Effector memory CD8-positive, alpha-beta T cell (primary cell): ENCODE measurements at regions not wholly inside any gene's neighbourhood (a gene's known extent, or its start where the extent isn't known, plus 50 kb on each side); places are given as distances from the start of the nearest gene placed in this dataset.

Experiments used
- ATAC-seq: fragments of 150-1000 bp; cut with Tn5 transposase; replicated peaks from 2 replicates; pipeline ENCODE4 v1.10.0; 2021; ENCODE audit warnings: mild to moderate bottlenecking, moderate library complexity
- DNase-seq, 3 experiments: peaks; one replicate each; pipeline ENCODE4 v3.0.0; 2021
- H3K27ac Mint-ChIP-seq, 2 donors: one replicate each; pipeline ENCODE4 v1.8.0; 2022; ENCODE audit warnings: mild to moderate bottlenecking in 2 of 2, mixed read lengths in 2 of 2, moderate library complexity in 2 of 2
- H3K27me3 Mint-ChIP-seq, 2 donors: one replicate each; pipeline ENCODE4 v1.8.0; 2022; ENCODE audit warnings: mixed read lengths in 2 of 2
- H3K36me3 Mint-ChIP-seq: one replicate; pipeline ENCODE4 v1.8.0; 2022; ENCODE audit warnings: mild to moderate bottlenecking, moderate library complexity, mixed read lengths; ENCODE audit not compliant: insufficient read depth
- H3K4me1 Mint-ChIP-seq, 2 donors: one replicate each; pipeline ENCODE4 v1.8.0; 2022; ENCODE audit warnings: low read depth in 2 of 2, mixed read lengths in 2 of 2
- H3K4me3 Mint-ChIP-seq, 2 donors: one replicate each; pipeline ENCODE4 v1.8.0; 2022; ENCODE audit warnings: mild to moderate bottlenecking in 2 of 2, mixed read lengths in 2 of 2, moderate library complexity in 2 of 2
- H3K9me3 Mint-ChIP-seq, 2 donors: one replicate each; pipeline ENCODE4 v1.8.0; 2022; ENCODE audit warnings: mixed read lengths in 2 of 2

GRCh38 chr3:7924228-7924627 is 577.4 kb upstream of the LMCD1 start:
- ATAC-seq = no peak
- Mint-ChIP-seq H3K4me3 (no peak overlapping the region), H3K27ac (no peak overlapping the region), H3K36me3 (no peaks in the 10 kb centered on the region), H3K27me3 (no peaks in the 10 kb centered on the region), H3K4me1 (no peaks in the 10 kb centered on the region), H3K9me3 (no peaks in the 10 kb centered on the region)
- DNase-seq = no peak

- H3K9me3 Mint-ChIP-seq = no peaks in the 10 kb centered on the region
- no peak overlapping the region for H3K27ac Mint-ChIP-seq
- H3K4me1 Mint-ChIP-seq = no peaks in the 10 kb centered on the region
- H3K36me3 Mint-ChIP-seq = no peaks in the 10 kb centered on the region
- H3K4me3 Mint-ChIP-seq = no peak overlapping the region
- no peak for ATAC-seq
- DNase-seq = no peak
- no peaks in the 10 kb centered on the region for H3K27me3 Mint-ChIP-seq
These were observed 574.6 kb upstream of the LMCD1 start for GRCh38 chr3:7927015-7927414.

GRCh38 chr3:7927864-7928263 is 573.8 kb upstream of the LMCD1 start:
- Mint-ChIP-seq H3K27me3 (no peaks in the 10 kb centered on the region), H3K36me3 (no peaks in the 10 kb centered on the region), H3K4me3 (no peak overlapping the region), H3K27ac (no peak overlapping the region), H3K9me3 (no peaks in the 10 kb centered on the region), H3K4me1 (no peaks in the 10 kb centered on the region)
- no peak for DNase-seq
- ATAC-seq = no peak

GRCh38 chr3:7929319-7929889 is 572.2 kb upstream of the LMCD1 start:
- no peaks in the 10 kb centered on the region for H3K36me3 Mint-ChIP-seq
- H3K27me3 Mint-ChIP-seq = no peaks in the 10 kb centered on the region
- peaks cover 0 to 6% of the 10 kb centered on the region in 2 donors for H3K9me3 Mint-ChIP-seq
- no peaks in the 10 kb centered on the region for H3K4me1 Mint-ChIP-seq
- no peak for DNase-seq
- no peak overlapping the region for H3K27ac Mint-ChIP-seq
- no peak overlapping the region for H3K4me3 Mint-ChIP-seq
- ATAC-seq = no peak

GRCh38 chr3:7934362-7934761 is 567.3 kb upstream of the LMCD1 start:
- H3K4me3 Mint-ChIP-seq = no peak overlapping the region
- ATAC-seq = no peak
- H3K9me3 Mint-ChIP-seq = peaks cover 6 to 17% of the 10 kb centered on the region in 2 donors
- no peaks in the 10 kb centered on the region for H3K4me1 Mint-ChIP-seq
- H3K27me3 Mint-ChIP-seq = no peaks in the 10 kb centered on the region
- H3K27ac Mint-ChIP-seq = no peak overlapping the region
- H3K36me3 Mint-ChIP-seq = no peaks in the 10 kb centered on the region
- no peak for DNase-seq

- Mint-ChIP-seq H3K27ac (no peak overlapping the region), H3K4me3 (no peak overlapping the region), H3K27me3 (no peaks in the 10 kb centered on the region), H3K9me3 (peaks cover 6 to 10% of the 10 kb centered on the region in 2 donors), H3K4me1 (no peaks in the 10 kb centered on the region), H3K36me3 (no peaks in the 10 kb centered on the region)
- ATAC-seq (no peak), DNase-seq (no peak)
These were observed 553.7 kb upstream of the LMCD1 start for GRCh38 chr3:7947930-7948329.

- Mint-ChIP-seq H3K27me3 (no peaks in the 10 kb centered on the region), H3K4me3 (no peak overlapping the region), H3K4me1 (no peaks in the 10 kb centered on the region), H3K36me3 (no peaks in the 10 kb centered on the region), H3K27ac (no peak overlapping the region), H3K9me3 (peaks cover 4 to 5% of the 10 kb centered on the region in 2 donors)
- no peak for ATAC-seq
- no peak for DNase-seq
These were observed 550.7 kb upstream of the LMCD1 start for GRCh38 chr3:7950890-7951289.

- Mint-ChIP-seq H3K4me1 (no peaks in the 10 kb centered on the region), H3K36me3 (no peaks in the 10 kb centered on the region), H3K27me3 (no peaks in the 10 kb centered on the region), H3K9me3 (peaks cover 0 to 2% of the 10 kb centered on the region in 2 donors), H3K27ac (no peak overlapping the region), H3K4me3 (no peak overlapping the region)
- ATAC-seq = no peak
- no peak for DNase-seq
These were observed 548.1 kb upstream of the LMCD1 start for GRCh38 chr3:7953449-7954014.

GRCh38 chr3:7957024-7957423 is 544.6 kb upstream of the LMCD1 start:
- Mint-ChIP-seq H3K9me3 (peaks cover 6 to 8% of the 10 kb centered on the region in 2 donors), H3K4me3 (no peak overlapping the region), H3K27ac (no peak overlapping the region), H3K27me3 (no peaks in the 10 kb centered on the region), H3K4me1 (no peaks in the 10 kb centered on the region), H3K36me3 (no peaks in the 10 kb centered on the region)
- DNase-seq (no peak), ATAC-seq (no peak)

- ATAC-seq (no peak), DNase-seq (no peak)
- Mint-ChIP-seq H3K27me3 (no peaks in the 10 kb centered on the region), H3K36me3 (no peaks in the 10 kb centered on the region), H3K27ac (no peak overlapping the region), H3K9me3 (peaks cover 7 to 8% of the 10 kb centered on the region in 2 donors), H3K4me1 (no peaks in the 10 kb centered on the region), H3K4me3 (no peak overlapping the region)
These were observed 542.5 kb upstream of the LMCD1 start for GRCh38 chr3:7959094-7959493.

- no peaks in the 10 kb centered on the region for H3K27me3 Mint-ChIP-seq
- H3K4me1 Mint-ChIP-seq = no peaks in the 10 kb centered on the region
- H3K9me3 Mint-ChIP-seq = peaks cover 7 to 8% of the 10 kb centered on the region in 2 donors
- no peaks in the 10 kb centered on the region for H3K36me3 Mint-ChIP-seq
- H3K27ac Mint-ChIP-seq = no peak overlapping the region
- DNase-seq (no peak), ATAC-seq (no peak)
- H3K4me3 Mint-ChIP-seq = no peak overlapping the region
These were observed 541.0 kb upstream of the LMCD1 start for GRCh38 chr3:7960601-7961000.

- Mint-ChIP-seq H3K9me3 (peaks cover 7 to 8% of the 10 kb centered on the region in 2 donors), H3K4me1 (no peaks in the 10 kb centered on the region), H3K4me3 (no peak overlapping the region), H3K27ac (no peak overlapping the region), H3K27me3 (no peaks in the 10 kb centered on the region), H3K36me3 (no peaks in the 10 kb centered on the region)
- ATAC-seq (no peak), DNase-seq (no peak)
These were observed 539.3 kb upstream of the LMCD1 start for GRCh38 chr3:7962301-7962700.

GRCh38 chr3:7964899-7965298 is 536.7 kb upstream of the LMCD1 start:
- no peak for ATAC-seq
- H3K9me3 Mint-ChIP-seq = peaks cover 7 to 8% of the 10 kb centered on the region in 2 donors
- H3K4me1 Mint-ChIP-seq = no peaks in the 10 kb centered on the region
- H3K36me3 Mint-ChIP-seq = no peaks in the 10 kb centered on the region
- peaks cover 0 to 5% of the 10 kb centered on the region in 2 donors for H3K27me3 Mint-ChIP-seq
- no peak overlapping the region for H3K4me3 Mint-ChIP-seq
- no peak for DNase-seq
- H3K27ac Mint-ChIP-seq = no peak overlapping the region

GRCh38 chr3:7973006-7973405 is 528.6 kb upstream of the LMCD1 start:
- ATAC-seq (no peak), DNase-seq (no peak)
- Mint-ChIP-seq H3K4me3 (no peak overlapping the region), H3K27ac (no peak overlapping the region), H3K9me3 (no peaks in the 10 kb centered on the region), H3K27me3 (peaks cover 0 to 11% of the 10 kb centered on the region in 2 donors), H3K4me1 (no peaks in the 10 kb centered on the region), H3K36me3 (no peaks in the 10 kb centered on the region)
